DND-41 (cell line): ENCODE measurements at regions not wholly inside any gene's neighbourhood (a gene's known extent, or its start where the extent isn't known, plus 50 kb on each side); places are given as distances from the start of the nearest gene placed in this dataset.

ENCODE experiments used
- CTCF ChIP-seq: IDR thresholded peaks from 2 replicates; pipeline ENCODE4 v1.5.1; 2012; ENCODE audit warnings: borderline replicate concordance, low read length, moderate library complexity, mild to moderate bottlenecking; ENCODE audit not compliant: poor library complexity, severe bottlenecking; ENCODE audit errors: extremely low read depth
- EZH2 ChIP-seq: IDR thresholded peaks from 3 replicates; pipeline ENCODE4 v1.6.1; 2012; ENCODE audit warnings: borderline replicate concordance, low read depth, mild to moderate bottlenecking, moderate library complexity, low read length, inconsistent platforms; ENCODE audit not compliant: severe bottlenecking

DNA sequence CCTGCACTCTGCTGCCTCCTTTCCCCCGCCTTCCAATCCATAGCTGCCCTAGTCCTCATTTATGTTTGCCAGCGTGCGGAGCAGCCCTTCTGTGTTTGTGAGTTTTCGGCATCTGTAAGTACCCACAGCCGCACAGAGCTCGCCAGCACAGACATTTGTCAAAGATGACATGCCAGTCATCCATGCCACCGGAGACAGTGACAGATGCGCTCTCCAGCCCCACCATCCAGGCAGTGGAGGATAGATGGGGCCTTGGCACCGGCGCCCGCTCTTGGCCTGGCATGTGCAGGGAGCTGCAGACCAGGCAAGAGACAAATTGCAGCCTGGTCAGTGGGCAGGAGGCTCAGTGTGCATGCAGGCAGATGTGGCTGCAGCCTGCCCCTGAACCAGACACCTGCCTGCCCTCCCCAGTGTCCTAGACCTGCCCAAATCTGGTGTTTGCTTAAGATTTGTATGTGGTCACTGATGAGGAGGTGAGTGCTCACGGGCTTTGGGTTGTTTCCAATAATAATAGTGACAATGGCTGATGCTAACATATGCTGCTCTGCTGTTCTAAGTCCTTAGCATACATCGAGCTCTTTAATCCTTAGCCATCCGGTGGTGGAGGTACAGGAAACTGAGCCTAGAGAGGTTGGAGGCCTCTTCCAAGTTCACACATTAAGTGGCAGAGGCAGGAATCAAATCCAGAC lies 78.1 kb downstream of the UNC5CL start:
- TF ChIP-seq CTCF (no peak), EZH2 (no peak)
